ENCODE measurements at regions not wholly inside any gene's neighbourhood (a gene's known extent, or its start where the extent isn't known, plus 50 kb on each side); places are given as distances from the start of the nearest gene placed in this dataset.
A peak's percentile ranks its signal among the peaks of the same experiment; 100 is the strongest.

DNA sequence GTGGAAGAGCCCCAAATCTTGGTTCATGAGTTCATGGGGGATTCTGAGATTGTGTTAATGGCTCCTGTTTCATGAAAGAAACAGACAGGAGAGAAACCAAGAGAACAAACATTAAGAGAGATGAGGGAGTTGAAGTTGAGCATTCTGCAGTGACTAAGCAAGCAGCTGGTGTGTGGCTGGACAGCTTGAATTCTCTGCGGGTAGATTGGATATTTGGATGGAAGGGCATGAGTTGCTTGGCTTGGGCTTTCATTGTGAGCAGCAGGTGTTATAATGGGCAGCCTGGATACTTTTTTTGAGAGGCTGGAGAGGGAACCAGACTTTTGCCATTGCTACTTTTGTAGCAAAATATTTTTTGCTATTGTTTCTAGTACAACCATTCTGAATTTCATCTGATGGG lies 346.8 kb upstream of the SATB1 start:
- DNase-seq: no peak

DNA sequence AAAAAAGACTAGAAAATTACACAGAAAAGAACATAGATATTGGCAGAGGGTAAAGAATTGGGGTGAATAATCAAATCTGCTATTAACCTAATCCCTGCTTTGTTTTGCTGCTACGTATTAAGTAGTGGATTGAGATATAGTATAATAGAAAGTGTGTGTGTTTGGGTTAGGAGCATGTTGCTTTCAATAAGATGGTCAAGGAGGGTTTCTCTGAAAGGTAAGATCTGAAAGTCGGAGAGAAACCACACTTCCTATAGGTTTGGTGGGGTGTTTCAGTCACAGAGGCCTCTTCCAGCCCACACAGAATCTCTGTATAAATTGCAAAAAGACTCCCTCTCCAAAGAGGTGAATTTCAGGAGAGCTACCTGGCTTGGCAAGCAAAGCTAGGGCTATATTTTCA lies 345.7 kb upstream of the SATB1 start:
- DNase-seq: no peak

GRCh38 chr3:18767756-18768303 lies 342.7 kb upstream of the SATB1 start:
- no peak for DNase-seq

- no peak for DNase-seq
Measured at GRCh38 chr3:18766974-18767373, 341.8 kb upstream of the SATB1 start.

GRCh38 chr3:18765662-18766061 lies 340.5 kb upstream of the SATB1 start:
- no peak for DNase-seq

- no peak for DNase-seq
Measured at GRCh38 chr3:18765161-18765560, 340.0 kb upstream of the SATB1 start.

DNA sequence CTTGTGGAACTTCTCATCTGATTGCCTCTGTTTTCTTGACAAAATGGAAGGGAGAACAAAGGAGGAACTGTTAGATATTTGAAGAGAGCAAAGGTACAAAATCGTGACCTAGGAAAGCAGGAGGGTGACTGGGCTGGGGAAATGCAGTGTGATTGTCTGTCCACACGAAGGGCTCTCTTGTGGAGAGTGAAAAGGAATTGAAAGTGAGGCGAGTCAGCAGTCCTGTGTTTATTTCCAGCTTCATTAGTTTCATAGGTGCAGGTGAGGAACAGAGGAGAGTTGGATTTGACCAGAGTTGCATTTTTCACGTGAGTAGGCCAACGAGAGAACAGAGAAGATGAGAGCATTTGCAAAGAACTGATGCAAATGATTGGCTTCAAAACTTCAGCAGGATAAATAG lies 336.4 kb upstream of the SATB1 start:
- no peak for DNase-seq

DNA sequence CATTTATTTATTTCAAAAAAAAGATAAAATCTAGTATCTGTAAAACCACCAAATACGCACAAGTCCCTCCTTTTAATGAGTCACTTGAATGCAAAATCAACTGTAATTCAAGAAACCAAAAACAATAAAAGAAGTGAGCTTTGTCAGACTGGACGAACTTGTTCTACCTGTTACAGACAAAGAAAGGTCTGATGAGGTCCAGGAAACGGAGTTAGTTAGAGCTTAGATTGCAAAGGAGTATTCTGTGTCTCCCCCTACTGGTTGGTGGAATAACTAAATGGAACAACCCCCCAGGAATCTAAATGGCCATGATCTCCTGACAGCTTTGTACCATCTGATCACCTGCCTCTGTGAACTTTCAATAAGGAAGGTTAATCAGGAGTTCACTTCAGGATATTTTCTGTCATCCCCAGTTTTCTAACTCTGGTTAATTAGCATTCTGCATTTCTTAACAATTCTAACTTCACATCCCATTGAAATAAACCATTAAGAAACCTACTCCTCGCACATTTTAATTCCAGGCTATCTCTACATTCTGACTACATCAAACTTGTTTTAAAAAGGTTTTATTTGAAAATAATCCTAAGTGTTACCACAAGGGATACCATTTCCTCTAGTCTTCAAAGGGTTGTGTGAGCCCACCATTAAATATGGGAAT lies 333.0 kb upstream of the SATB1 start:
- peak; percentile 22 for DNase-seq

DNA sequence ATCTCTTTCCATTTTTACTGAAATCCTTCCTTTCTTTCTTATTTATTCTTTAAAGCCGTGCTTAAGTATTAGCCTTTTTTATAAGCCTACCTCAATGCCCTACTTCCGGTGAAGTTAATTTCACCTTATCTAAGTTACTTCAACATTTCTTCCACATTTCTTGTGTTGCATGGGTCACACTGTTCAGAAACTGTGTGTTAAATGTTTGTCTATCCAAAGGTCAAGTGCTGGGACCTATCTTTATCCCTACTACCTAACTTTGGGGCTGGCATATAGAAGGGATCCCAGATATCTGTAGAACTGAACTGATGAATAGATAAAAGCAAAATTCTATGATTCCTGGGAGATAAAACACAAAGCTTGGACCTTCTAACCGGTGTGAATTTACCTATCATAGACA lies 332.3 kb upstream of the SATB1 start:
- DNase-seq: no peak

GRCh38 chr3:18752273-18752934 lies 327.3 kb upstream of the SATB1 start:
- no peak for DNase-seq

GRCh38 chr3:18751514-18751913 lies 326.4 kb upstream of the SATB1 start:
- no peak for DNase-seq

- peak; percentile 31 for DNase-seq
Measured at GRCh38 chr3:18747383-18747782, 322.2 kb upstream of the SATB1 start.

- DNase-seq: peak; percentile 33
Measured at GRCh38 chr3:18745472-18745871, 320.3 kb upstream of the SATB1 start.

DNA sequence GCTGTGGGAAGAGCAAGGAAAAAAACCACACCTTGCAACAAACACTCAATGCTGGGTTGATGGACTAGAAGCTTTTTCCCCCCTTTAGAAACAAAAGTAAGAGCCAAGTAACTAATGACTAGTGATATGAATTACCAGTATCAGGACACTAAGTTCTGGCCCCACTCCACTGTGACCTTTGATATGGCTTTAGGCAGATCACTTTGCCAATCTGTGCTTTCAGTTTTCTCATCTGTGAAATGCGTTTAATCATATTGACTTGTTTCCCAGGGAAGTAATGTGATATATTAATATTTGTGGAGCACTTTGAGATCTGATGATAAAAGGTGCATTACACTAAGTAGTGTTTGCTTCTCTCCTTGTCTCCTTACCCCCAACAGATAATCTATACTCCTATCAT lies 319.3 kb upstream of the SATB1 start:
- no peak for DNase-seq

- no peak for DNase-seq
Measured at GRCh38 chr3:18743761-18744160, 318.6 kb upstream of the SATB1 start.

GRCh38 chr3:18740631-18741583 lies 315.8 kb upstream of the SATB1 start:
- DNase-seq: peak; percentile 83

DNA sequence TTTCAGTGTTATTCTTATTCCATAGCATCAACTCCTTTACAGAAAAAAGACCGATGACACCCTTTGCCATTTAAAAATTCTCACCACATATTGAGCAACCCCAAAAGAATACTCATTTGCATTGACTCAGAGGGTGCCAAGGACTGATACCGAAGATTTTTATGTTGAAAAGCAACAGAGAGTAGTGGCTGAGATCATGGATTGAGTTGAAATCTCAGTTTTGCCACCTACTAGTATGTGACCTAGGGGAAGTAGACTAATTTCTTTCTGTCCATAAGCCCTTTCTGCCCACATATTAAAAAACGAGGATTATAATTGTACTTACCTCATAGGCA lies 313.9 kb upstream of the SATB1 start:
- DNase-seq: no peak

- no peak for DNase-seq
Measured at GRCh38 chr3:18738393-18739098, 313.4 kb upstream of the SATB1 start.

DNA sequence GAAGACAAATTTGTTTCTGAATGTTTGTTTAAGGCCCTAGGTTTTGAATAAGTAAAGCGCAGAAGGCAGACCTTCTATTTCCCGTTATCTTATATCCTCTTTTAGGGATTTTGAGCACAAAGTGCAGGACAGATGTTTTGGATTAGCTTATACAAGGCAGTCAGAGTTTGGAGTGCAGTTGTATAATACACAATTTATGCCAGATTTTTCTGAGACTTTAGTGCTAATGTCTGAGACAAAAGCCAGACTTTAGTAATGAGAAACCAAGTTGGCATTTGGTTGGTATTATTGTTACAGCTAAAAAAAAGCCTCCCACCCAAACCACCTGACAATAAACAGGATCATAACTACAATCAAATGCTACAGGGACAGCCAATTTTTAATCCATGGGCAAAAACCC lies 309.9 kb upstream of the SATB1 start:
- no peak for DNase-seq

DNA sequence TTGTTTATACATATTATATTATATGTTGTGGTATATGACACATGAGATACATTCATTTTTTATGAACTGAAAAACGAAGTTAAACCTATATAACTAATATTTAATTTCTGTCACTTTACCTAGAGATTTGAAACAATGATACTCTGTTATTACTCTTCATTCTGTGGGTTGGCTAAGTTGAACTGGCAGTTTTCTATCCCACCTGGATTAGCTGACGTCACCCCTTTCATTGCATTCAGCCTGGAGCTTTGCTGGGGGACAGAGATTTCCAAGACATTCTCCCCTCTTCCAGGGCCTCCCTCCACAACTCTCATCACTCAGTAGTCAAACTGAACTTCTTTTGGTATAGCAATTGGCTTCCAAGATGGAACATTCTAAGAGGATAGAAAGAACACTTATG lies 309.2 kb upstream of the SATB1 start:
- DNase-seq: no peak

DNA sequence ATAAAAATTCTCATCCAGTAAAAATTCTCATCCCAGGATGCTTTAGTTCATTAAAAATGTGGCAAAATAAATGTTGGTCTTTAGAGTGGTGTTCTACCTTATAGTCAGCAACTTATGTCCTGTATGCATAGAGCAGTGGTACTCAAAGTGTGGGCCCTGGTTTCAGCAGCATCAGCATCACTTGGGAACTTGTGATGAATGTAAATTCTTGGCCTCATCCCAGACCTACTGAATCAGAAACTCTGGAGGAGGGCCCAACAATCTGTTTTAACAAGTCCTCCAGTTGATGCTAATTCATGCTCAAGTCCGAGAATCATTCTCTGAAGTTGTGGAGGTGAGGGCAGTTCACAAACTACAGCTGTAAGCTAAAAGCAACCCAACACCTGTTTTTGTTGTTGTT lies 307.3 kb upstream of the SATB1 start:
- no peak for DNase-seq

- no peak for DNase-seq
Measured at GRCh38 chr3:18730491-18730890, 305.4 kb upstream of the SATB1 start.

DNA sequence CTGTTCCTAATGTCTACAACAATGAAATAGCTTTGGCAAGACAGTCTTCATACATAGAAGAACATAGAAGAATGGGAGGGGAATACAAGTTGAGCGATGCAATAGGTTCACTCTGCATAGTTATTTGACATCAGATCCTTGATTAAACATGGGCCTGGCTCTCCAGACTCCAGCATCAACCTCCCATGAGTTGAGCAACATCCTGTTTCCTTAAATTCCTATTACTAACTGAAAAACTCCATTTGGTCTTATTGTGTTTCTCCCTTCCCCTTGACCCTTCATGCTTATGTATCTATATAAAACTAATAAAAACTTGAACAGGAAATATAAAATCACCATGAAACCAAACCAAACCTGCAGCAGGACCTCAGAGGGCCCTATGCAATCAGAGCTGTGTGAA lies 304.5 kb upstream of the SATB1 start:
- DNase-seq: no peak
